ENCODE measurements at regions not wholly inside any gene's neighbourhood (a gene's known extent, or its start where the extent isn't known, plus 50 kb on each side); places are given as distances from the start of the nearest gene placed in this dataset.
"Not testable (repeated sequence)": the region's sequence is repeated elsewhere in the genome, so short reads cannot be mapped to it uniquely, and the experiment has no call there.

- no peak for TF ChIP-seq CTCF (IDR thresholded peaks at IDR 0.05; ENCODE audit: low read depth, low read length)
- no peak overlapping the region for H3K4me3 ChIP-seq (ENCODE audit: low read depth, low read length)
- DNase-seq (ENCODE audit: low read depth, low spot score), result no peak
- in situ Hi-C loops (cut with HindIII; ENCODE audit: low sequenced_read_pairs), result no loop called here
Measured at GRCh38 chr1:119250299-119250698, 109.8 kb upstream of the WARS2 start.

- no peak for DNase-seq (ENCODE audit: low read depth, low spot score)
- no peak for TF ChIP-seq CTCF (IDR thresholded peaks at IDR 0.05; ENCODE audit: low read depth, low read length)
- in situ Hi-C loops (cut with HindIII; ENCODE audit: low sequenced_read_pairs), result no loop called here
- no peak overlapping the region for H3K4me3 ChIP-seq (ENCODE audit: low read depth, low read length)
Measured at GRCh38 chr1:119251751-119252150, 111.3 kb upstream of the WARS2 start.

GRCh38 chr1:119253366-119253765, 112.9 kb upstream of the WARS2 start:
- H3K4me3 ChIP-seq (ENCODE audit: low read depth, low read length), result no peak overlapping the region
- in situ Hi-C loops (cut with HindIII; ENCODE audit: low sequenced_read_pairs), result no loop called here
- DNase-seq (ENCODE audit: low read depth, low spot score), result peak; percentile 4
- no peak for TF ChIP-seq CTCF (IDR thresholded peaks at IDR 0.05; ENCODE audit: low read depth, low read length)

- no peak overlapping the region for H3K4me3 ChIP-seq (ENCODE audit: low read depth, low read length)
- in situ Hi-C loops (cut with HindIII; ENCODE audit: low sequenced_read_pairs), result no loop called here
- TF ChIP-seq CTCF (IDR thresholded peaks at IDR 0.05; ENCODE audit: low read depth, low read length), result no peak
- DNase-seq (ENCODE audit: low read depth, low spot score), result no peak
Measured at GRCh38 chr1:119254067-119254720, 113.7 kb upstream of the WARS2 start.

GRCh38 chr1:119256089-119256488, 112.5 kb upstream of the HAO2 start:
- H3K4me3 ChIP-seq (ENCODE audit: low read depth, low read length); in situ Hi-C loops (cut with HindIII; ENCODE audit: low sequenced_read_pairs); DNase-seq (ENCODE audit: low read depth, low spot score): not testable (repeated sequence)

GRCh38 chr1:119260506-119260905, 108.1 kb upstream of the HAO2 start:
- in situ Hi-C loops (cut with HindIII; ENCODE audit: low sequenced_read_pairs), result no loop called here
- no peak overlapping the region for H3K4me3 ChIP-seq (ENCODE audit: low read depth, low read length)
- no peak for TF ChIP-seq CTCF (IDR thresholded peaks at IDR 0.05; ENCODE audit: low read depth, low read length)
- DNase-seq (ENCODE audit: low read depth, low spot score), result no peak

- no peak for TF ChIP-seq CTCF (IDR thresholded peaks at IDR 0.05; ENCODE audit: low read depth, low read length)
- no peak for DNase-seq (ENCODE audit: low read depth, low spot score)
- no peak overlapping the region for H3K4me3 ChIP-seq (ENCODE audit: low read depth, low read length)
- in situ Hi-C loops (cut with HindIII; ENCODE audit: low sequenced_read_pairs), result no loop called here
Measured at GRCh38 chr1:119266386-119266785, 102.2 kb upstream of the HAO2 start.

Data from astrocyte of the spinal cord (primary cell).